HEK293 (cell line): ENCODE measurements at regions not wholly inside any gene's neighbourhood (a gene's known extent, or its start where the extent isn't known, plus 50 kb on each side); places are given as distances from the start of the nearest gene placed in this dataset.

Source experiments
- CTCF ChIA-PET: fragments of 350-600 bp; formaldehyde crosslinking; extraction: SDS; loops from one replicate; lab custom pipeline; 2021; ENCODE audit warnings: antibody characterized with exemption; lab: Yijun Ruan, JAX
- POLR2A ChIA-PET: fragments of 300-600 bp; formaldehyde crosslinking; extraction: SDS; loops from one replicate; lab custom pipeline; 2020; ENCODE audit warnings: antibody characterized with exemption, inconsistent platforms; lab: Yijun Ruan, JAX
- H3K27ac ChIP-seq: fragments of 200-500 bp; sonication (Bioruptor generic); 2 replicates; pipeline ENCODE4 v1.5.1; 2014; ENCODE audit warnings: low read depth, low read length, control low read depth, inconsistent platforms; ENCODE audit errors: extremely low read depth
- H3K36me3 ChIP-seq, 2 experiments: fragments of 200-500 bp in 1 of 2; sonication (Bioruptor generic) in 1 of 2; 1 replicate in 1 of 2; 2 replicates in 1 of 2; pipeline ENCODE4 v1.5.1; 2014 to 2017; ENCODE audit warnings: inconsistent platforms in 2 of 2, low read length in 2 of 2; ENCODE audit not compliant: control insufficient read depth in 2 of 2, insufficient read depth in 1 of 2
- H3K4me1 ChIP-seq: fragments of 200-500 bp; sonication (Bioruptor generic); 2 replicates; pipeline ENCODE4 v1.5.1; 2014; ENCODE audit warnings: mild to moderate bottlenecking, low read length, inconsistent platforms; ENCODE audit not compliant: control insufficient read depth, insufficient read depth
- H3K4me3 ChIP-seq: 2 replicates; pipeline ENCODE4 v1.5.1; 2011; ENCODE audit warnings: low read depth, mild to moderate bottlenecking, control low read depth, low read length, moderate library complexity
- H3K9me3 ChIP-seq: fragments of 200-500 bp; sonication (Bioruptor generic); 2 replicates; pipeline ENCODE4 v1.5.1; 2014; ENCODE audit warnings: low read depth, low read length, inconsistent platforms; ENCODE audit not compliant: control insufficient read depth, insufficient read depth
- GLI2 ChIP-seq: fragments of 450-650 bp; formaldehyde crosslinking; IDR thresholded peaks from 2 replicates; pipeline ENCODE4; 2017; ENCODE audit warnings: missing biosample characterization, missing genetic modification characterization, low read depth, borderline replicate concordance
- KLF8 ChIP-seq: fragments of 450-650 bp; formaldehyde crosslinking; IDR thresholded peaks from 2 replicates; pipeline ENCODE4 v1.5.1; 2016; ENCODE audit warnings: missing biosample characterization, missing genetic modification characterization
- MYNN ChIP-seq: fragments of 450-650 bp; formaldehyde crosslinking; IDR thresholded peaks from 2 replicates; pipeline ENCODE4 v1.5.1; 2016; ENCODE audit warnings: missing biosample characterization, missing genetic modification characterization, borderline replicate concordance
- MZF1 ChIP-seq: fragments of 450-650 bp; formaldehyde crosslinking; IDR thresholded peaks from 2 replicates; pipeline ENCODE4 v1.5.1; 2017; ENCODE audit warnings: missing biosample characterization, missing genetic modification characterization, borderline replicate concordance
- SCRT1 ChIP-seq: fragments of 450-650 bp; formaldehyde crosslinking; IDR thresholded peaks from 2 replicates; pipeline ENCODE4 v1.5.1; 2016; ENCODE audit warnings: missing biosample characterization, missing genetic modification characterization, borderline replicate concordance
- SCRT2 ChIP-seq: fragments of 450-650 bp; formaldehyde crosslinking; IDR thresholded peaks from 2 replicates; pipeline ENCODE4 v1.5.1; 2016; ENCODE audit warnings: missing biosample characterization, missing genetic modification characterization
- WT1 ChIP-seq: fragments of 450-650 bp; formaldehyde crosslinking; IDR thresholded peaks from 2 replicates; pipeline ENCODE4 v1.5.1; 2016; ENCODE audit warnings: missing biosample characterization, missing genetic modification characterization
- ZBTB8A ChIP-seq: fragments of 450-650 bp; formaldehyde crosslinking; IDR thresholded peaks from 2 replicates; pipeline ENCODE4 v1.5.1; 2016; ENCODE audit warnings: missing biosample characterization, missing genetic modification characterization
- ZNF138 ChIP-seq: fragments of 450-650 bp; formaldehyde crosslinking; IDR thresholded peaks from 2 replicates; pipeline ENCODE4 v1.5.1; 2016; ENCODE audit warnings: missing biosample characterization, missing genetic modification characterization, borderline replicate concordance
- ZNF174 ChIP-seq: fragments of 450-650 bp; formaldehyde crosslinking; IDR thresholded peaks from 2 replicates; pipeline ENCODE4 v1.5.0; 2017; ENCODE audit warnings: missing biosample characterization, mild to moderate bottlenecking, missing genetic modification characterization
- ZNF202 ChIP-seq: fragments of 450-650 bp; formaldehyde crosslinking; IDR thresholded peaks from 2 replicates; pipeline ENCODE4 v1.5.1; 2016; ENCODE audit warnings: missing biosample characterization, missing genetic modification characterization, borderline replicate concordance
- ZNF248 ChIP-seq: fragments of 450-650 bp; formaldehyde crosslinking; IDR thresholded peaks from 2 replicates; pipeline ENCODE4 v1.5.1; 2017; ENCODE audit warnings: missing biosample characterization, missing genetic modification characterization
- ZNF391 ChIP-seq: fragments of 450-650 bp; formaldehyde crosslinking; IDR thresholded peaks from 2 replicates; pipeline ENCODE4 v1.5.1; 2016; ENCODE audit warnings: low read depth, missing biosample characterization, missing genetic modification characterization, borderline replicate concordance
- ZNF394 ChIP-seq: fragments of 450-650 bp; formaldehyde crosslinking; IDR thresholded peaks from 2 replicates; pipeline ENCODE4 v1.5.1; 2016; ENCODE audit warnings: missing biosample characterization, missing genetic modification characterization, mild to moderate bottlenecking, moderate library complexity, borderline replicate concordance
- ZNF423 ChIP-seq: fragments of 450-650 bp; formaldehyde crosslinking; IDR thresholded peaks from 2 replicates; pipeline ENCODE4 v1.5.1; 2016; ENCODE audit warnings: missing biosample characterization, missing genetic modification characterization
- ZNF433 ChIP-seq: fragments of 450-650 bp; formaldehyde crosslinking; IDR thresholded peaks from 2 replicates; pipeline ENCODE4 v1.5.1; 2016; ENCODE audit warnings: missing biosample characterization, missing genetic modification characterization, low read depth
- ZNF777 ChIP-seq: fragments of 450-650 bp; formaldehyde crosslinking; IDR thresholded peaks from 2 replicates; pipeline ENCODE4 v1.5.1; 2017; ENCODE audit warnings: missing biosample characterization, missing genetic modification characterization, borderline replicate concordance
- ZXDB ChIP-seq: fragments of 450-650 bp; formaldehyde crosslinking; IDR thresholded peaks from 2 replicates; pipeline ENCODE4 v1.5.1; 2016; ENCODE audit warnings: missing biosample characterization, missing genetic modification characterization
- TF ChIP-seq, protein P1 (sequence below): fragments of 450-650 bp; formaldehyde crosslinking; IDR thresholded peaks from 2 replicates; pipeline ENCODE4 v1.5.1; 2016; ENCODE audit warnings: missing biosample characterization, missing genetic modification characterization
- TF ChIP-seq, protein P2 (sequence below): fragments of 450-650 bp; formaldehyde crosslinking; IDR thresholded peaks from 2 replicates; pipeline ENCODE4 v1.5.1; 2016; ENCODE audit warnings: missing biosample characterization, missing genetic modification characterization
- TF ChIP-seq, protein P3 (sequence below): fragments of 450-650 bp; IDR thresholded peaks from 2 replicates; pipeline ENCODE4 v1.5.1; 2018; ENCODE audit warnings: missing biosample characterization, mild to moderate bottlenecking, missing genetic modification characterization
- TF ChIP-seq, protein P4 (sequence below): fragments of 450-650 bp; formaldehyde crosslinking; IDR thresholded peaks from 2 replicates; pipeline ENCODE4 v1.5.1; 2016; ENCODE audit warnings: missing biosample characterization, missing genetic modification characterization
- TF ChIP-seq, protein P5 (sequence below): fragments of 450-650 bp; formaldehyde crosslinking; conservative IDR thresholded peaks from 2 replicates; pipeline ENCODE4 v1.5.1; 2016; ENCODE audit warnings: low read depth, missing biosample characterization, missing genetic modification characterization
- TF ChIP-seq, protein P6 (sequence below): fragments of 450-650 bp; formaldehyde crosslinking; IDR thresholded peaks from 2 replicates; pipeline ENCODE4 v1.5.1; 2017; ENCODE audit warnings: missing biosample characterization, missing genetic modification characterization

DNA sequence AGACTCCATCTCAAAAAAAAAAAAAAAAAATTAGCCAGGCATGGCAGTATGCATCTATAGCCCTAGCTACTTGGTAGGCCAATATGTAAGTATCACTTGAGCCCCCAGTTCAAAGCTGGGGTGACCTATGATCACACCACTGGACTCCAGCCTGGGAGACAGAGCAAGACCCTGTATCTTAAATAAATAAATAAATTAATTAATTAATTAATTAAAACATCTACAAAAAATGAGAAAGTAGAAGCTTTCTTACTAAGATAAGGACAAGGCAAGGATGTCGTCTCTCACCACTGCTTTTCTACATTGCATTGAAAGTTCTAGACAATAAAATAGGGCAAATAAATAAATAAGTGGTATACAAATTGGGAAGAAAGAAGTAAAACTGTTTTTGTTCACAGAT lies 134.3 kb upstream of the CARMIL1 start (continued):
- TF ChIP-seq ZBTB8A (tag by site-specific recombination) (peak; percentile 41; the same call in 1 of the 2 replicates), ZNF394 (peak; percentile 72; the same call in 1 of the 2 replicates), ZNF174 (tag by site-specific recombination) (no peak), ZNF433 (tag by site-specific recombination) (0 out of 2 replicates have a peak, but pooled peaks have one; percentile 34)
- TF ChIP-seq, all 188 proteins: peak for 8

DNA sequence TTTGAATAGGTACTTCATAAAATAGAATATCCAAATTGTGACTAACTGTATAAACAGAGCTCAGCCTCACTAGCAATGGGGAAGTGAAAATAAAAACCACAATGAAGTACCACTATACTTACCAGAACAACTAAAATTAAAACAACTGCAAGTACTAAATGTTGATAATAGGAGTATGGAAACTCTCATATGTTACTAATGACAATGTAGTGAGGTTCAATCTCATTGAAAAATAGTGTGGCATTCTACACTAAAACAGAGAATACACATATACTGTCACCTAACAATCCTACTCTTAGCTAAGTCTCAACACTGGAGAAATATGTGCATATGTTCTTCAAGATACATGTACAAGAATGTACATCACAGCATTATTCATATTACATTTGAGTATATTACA lies 132.0 kb upstream of the CARMIL1 start:
- no peak for TF ChIP-seq SCRT2
- no peak for TF ChIP-seq ZNF391
- no peak for TF ChIP-seq ZNF138 (tag by site-specific recombination)
- no peaks in the 10 kb centered on the region for H3K9me3 ChIP-seq
- no peak overlapping the region for H3K27ac ChIP-seq
- ChIA-PET CTCF (no interaction called here), POLR2A (no interaction called here)
- H3K4me1 ChIP-seq = no peaks in the 10 kb centered on the region
- no peak overlapping the region for H3K4me3 ChIP-seq
- no peaks in the 10 kb centered on the region for H3K36me3 ChIP-seq

DNA sequence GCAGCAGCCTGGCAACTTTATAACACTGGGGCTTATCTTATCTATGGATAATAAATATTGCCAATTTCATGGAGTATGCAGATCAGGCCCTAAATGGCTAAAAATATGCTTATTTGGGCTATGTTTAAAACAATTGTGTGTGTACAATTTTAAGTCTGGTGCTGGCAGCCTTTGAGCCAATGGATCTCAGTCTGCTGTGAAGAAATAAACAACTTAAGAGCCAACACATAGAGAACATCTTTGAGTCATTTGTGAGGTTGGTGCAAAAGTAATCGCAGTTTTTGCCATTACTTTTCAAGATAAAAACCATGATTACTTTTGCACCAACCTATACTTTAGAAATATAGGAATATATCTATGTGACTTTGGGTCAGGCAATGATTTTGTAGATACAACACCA lies 129.1 kb upstream of the CARMIL1 start:
- Histone ChIP-seq H3K27ac (no peak overlapping the region), H3K4me3 (no peak overlapping the region), H3K4me1 (no peaks in the 10 kb centered on the region), H3K36me3 (no peaks in the 10 kb centered on the region), H3K9me3 (no peaks in the 10 kb centered on the region)
- ChIA-PET POLR2A (no interaction called here), CTCF (interaction anchor here (1.1 kb wide), 1 partner anchor 73 kb away, joined by 3 read pairs; no protein-coding TSS in a partner anchor)
- TF ChIP-seq, protein P1, sequence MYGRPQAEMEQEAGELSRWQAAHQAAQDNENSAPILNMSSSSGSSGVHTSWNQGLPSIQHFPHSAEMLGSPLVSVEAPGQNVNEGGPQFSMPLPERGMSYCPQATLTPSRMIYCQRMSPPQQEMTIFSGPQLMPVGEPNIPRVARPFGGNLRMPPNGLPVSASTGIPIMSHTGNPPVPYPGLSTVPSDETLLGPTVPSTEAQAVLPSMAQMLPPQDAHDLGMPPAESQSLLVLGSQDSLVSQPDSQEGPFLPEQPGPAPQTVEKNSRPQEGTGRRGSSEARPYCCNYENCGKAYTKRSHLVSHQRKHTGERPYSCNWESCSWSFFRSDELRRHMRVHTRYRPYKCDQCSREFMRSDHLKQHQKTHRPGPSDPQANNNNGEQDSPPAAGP = no peak
- no peak for TF ChIP-seq WT1
- TF ChIP-seq, protein P2, sequence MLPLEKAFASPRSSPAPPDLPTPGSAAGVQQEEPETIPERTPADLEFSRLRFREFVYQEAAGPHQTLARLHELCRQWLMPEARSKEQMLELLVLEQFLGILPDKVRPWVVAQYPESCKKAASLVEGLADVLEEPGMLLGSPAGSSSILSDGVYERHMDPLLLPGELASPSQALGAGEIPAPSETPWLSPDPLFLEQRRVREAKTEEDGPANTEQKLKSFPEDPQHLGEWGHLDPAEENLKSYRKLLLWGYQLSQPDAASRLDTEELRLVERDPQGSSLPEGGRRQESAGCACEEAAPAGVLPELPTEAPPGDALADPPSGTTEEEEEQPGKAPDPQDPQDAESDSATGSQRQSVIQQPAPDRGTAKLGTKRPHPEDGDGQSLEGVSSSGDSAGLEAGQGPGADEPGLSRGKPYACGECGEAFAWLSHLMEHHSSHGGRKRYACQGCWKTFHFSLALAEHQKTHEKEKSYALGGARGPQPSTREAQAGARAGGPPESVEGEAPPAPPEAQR (tag by site-specific recombination) = no peak
- no peak for TF ChIP-seq SCRT1
- no peak for TF ChIP-seq MYNN (tag by site-specific recombination)
- TF ChIP-seq, protein P3, sequence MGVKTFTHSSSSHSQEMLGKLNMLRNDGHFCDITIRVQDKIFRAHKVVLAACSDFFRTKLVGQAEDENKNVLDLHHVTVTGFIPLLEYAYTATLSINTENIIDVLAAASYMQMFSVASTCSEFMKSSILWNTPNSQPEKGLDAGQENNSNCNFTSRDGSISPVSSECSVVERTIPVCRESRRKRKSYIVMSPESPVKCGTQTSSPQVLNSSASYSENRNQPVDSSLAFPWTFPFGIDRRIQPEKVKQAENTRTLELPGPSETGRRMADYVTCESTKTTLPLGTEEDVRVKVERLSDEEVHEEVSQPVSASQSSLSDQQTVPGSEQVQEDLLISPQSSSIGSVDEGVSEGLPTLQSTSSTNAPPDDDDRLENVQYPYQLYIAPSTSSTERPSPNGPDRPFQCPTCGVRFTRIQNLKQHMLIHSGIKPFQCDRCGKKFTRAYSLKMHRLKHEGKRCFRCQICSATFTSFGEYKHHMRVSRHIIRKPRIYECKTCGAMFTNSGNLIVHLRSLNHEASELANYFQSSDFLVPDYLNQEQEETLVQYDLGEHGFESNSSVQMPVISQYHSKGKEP (tag by site-specific recombination) = no peak
- TF ChIP-seq, protein P4, sequence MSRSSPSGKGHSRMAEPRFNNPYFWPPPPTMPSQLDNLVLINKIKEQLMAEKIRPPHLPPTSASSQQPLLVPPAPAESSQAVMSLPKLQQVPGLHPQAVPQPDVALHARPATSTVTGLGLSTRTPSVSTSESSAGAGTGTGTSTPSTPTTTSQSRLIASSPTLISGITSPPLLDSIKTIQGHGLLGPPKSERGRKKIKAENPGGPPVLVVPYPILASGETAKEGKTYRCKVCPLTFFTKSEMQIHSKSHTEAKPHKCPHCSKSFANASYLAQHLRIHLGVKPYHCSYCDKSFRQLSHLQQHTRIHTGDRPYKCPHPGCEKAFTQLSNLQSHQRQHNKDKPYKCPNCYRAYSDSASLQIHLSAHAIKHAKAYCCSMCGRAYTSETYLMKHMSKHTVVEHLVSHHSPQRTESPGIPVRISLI (tag by site-specific recombination) = no peak
- TF ChIP-seq, protein P5, sequence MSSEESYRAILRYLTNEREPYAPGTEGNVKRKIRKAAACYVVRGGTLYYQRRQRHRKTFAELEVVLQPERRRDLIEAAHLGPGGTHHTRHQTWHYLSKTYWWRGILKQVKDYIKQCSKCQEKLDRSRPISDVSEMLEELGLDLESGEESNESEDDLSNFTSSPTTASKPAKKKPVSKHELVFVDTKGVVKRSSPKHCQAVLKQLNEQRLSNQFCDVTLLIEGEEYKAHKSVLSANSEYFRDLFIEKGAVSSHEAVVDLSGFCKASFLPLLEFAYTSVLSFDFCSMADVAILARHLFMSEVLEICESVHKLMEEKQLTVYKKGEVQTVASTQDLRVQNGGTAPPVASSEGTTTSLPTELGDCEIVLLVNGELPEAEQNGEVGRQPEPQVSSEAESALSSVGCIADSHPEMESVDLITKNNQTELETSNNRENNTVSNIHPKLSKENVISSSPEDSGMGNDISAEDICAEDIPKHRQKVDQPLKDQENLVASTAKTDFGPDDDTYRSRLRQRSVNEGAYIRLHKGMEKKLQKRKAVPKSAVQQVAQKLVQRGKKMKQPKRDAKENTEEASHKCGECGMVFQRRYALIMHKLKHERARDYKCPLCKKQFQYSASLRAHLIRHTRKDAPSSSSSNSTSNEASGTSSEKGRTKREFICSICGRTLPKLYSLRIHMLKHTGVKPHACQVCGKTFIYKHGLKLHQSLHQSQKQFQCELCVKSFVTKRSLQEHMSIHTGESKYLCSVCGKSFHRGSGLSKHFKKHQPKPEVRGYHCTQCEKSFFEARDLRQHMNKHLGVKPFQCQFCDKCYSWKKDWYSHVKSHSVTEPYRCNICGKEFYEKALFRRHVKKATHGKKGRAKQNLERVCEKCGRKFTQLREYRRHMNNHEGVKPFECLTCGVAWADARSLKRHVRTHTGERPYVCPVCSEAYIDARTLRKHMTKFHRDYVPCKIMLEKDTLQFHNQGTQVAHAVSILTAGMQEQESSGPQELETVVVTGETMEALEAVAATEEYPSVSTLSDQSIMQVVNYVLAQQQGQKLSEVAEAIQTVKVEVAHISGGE (tag by site-specific recombination) = no peak
- no peak for TF ChIP-seq GLI2 (tag by site-specific recombination)
- TF ChIP-seq, protein P6, sequence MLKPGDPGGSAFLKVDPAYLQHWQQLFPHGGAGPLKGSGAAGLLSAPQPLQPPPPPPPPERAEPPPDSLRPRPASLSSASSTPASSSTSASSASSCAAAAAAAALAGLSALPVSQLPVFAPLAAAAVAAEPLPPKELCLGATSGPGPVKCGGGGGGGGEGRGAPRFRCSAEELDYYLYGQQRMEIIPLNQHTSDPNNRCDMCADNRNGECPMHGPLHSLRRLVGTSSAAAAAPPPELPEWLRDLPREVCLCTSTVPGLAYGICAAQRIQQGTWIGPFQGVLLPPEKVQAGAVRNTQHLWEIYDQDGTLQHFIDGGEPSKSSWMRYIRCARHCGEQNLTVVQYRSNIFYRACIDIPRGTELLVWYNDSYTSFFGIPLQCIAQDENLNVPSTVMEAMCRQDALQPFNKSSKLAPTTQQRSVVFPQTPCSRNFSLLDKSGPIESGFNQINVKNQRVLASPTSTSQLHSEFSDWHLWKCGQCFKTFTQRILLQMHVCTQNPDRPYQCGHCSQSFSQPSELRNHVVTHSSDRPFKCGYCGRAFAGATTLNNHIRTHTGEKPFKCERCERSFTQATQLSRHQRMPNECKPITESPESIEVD (tag by site-specific recombination) = no peak
- no peak for TF ChIP-seq MZF1 (tag by site-specific recombination)
- TF ChIP-seq ZNF423 (tag by site-specific recombination) = no peak
- no peak for TF ChIP-seq ZXDB (tag by site-specific recombination)
- no peak for TF ChIP-seq ZNF248 (tag by site-specific recombination)
- no peak for TF ChIP-seq KLF8
- no peak for TF ChIP-seq ZNF777 (tag by site-specific recombination)
- no peak for TF ChIP-seq ZNF202 (tag by site-specific recombination)
